ENCODE measurements at regions not wholly inside any gene's neighbourhood (a gene's known extent, or its start where the extent isn't known, plus 50 kb on each side); places are given as distances from the start of the nearest gene placed in this dataset.
"Not testable (repeated sequence)": the region's sequence is repeated elsewhere in the genome, so short reads cannot be mapped to it uniquely, and the experiment has no call there.

DNA sequence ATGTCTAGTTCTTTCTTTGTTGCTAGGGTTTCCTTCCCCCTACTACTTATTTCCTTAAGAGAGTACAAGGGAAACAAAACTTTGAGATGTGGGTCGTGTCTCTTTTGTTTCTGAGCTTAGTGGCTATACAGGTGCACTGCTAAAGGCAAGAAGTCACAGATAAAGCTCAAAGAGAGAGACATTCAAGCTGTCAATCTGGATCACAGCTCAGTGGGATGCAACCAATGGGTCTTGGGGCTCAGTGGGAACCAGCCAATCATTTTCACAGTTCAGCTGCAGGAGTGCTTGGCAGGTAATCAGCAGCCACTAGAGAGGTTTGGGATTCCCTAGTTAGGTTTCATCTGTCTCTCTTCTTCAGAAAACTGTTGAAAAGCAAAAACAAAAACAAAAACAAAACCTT, 135.4 kb upstream of the SGCD start:
- Mint-ChIP-seq H3K27me3 (no peaks in the 10 kb centered on the region), H3K4me3 (no peak overlapping the region), H3K27ac (no peak overlapping the region), H3K4me1 (ENCODE audit: low read depth in 2 of 2) (no peaks in the 10 kb centered on the region), H3K36me3 (ENCODE audit: insufficient read depth) (no peaks in the 10 kb centered on the region), H3K9me3 (no peaks in the 10 kb centered on the region)
- ATAC-seq (replicated peaks) (no peak), DNase-seq (no peak)

DNA sequence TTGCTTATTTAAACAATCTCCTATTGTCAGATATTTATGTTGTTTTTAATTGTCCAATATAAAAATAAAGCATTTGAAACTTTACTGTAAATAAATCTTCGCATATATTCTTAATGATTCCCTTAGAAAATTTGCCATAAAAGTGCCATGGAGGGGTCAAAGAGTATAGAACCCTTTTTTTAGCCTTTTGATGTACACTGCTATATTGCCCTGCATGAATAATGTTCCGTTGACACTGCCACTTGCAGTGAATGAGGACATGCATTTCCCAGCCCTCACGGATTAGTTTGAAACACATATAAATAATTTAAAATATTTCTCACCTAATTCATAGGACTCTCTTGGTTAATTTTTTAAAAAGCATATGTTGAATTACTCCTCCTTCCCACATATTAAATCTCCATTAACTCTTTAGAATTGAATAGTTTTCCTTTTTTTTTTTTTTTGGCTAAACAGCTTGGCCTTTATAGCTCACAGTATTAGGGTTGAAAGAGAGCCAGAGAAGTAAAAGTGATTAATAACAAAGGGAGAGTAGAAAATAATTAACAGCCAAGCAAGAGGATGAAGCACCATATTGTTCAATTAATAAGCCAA, 129.8 kb upstream of the SGCD start:
- Mint-ChIP-seq H3K9me3 (no peaks in the 10 kb centered on the region), H3K27ac (no peak overlapping the region), H3K4me1 (ENCODE audit: low read depth in 2 of 2) (no peaks in the 10 kb centered on the region), H3K27me3 (no peaks in the 10 kb centered on the region), H3K36me3 (ENCODE audit: insufficient read depth) (no peaks in the 10 kb centered on the region), H3K4me3 (no peak overlapping the region)
- DNase-seq (no peak), ATAC-seq (replicated peaks) (no peak)

DNA sequence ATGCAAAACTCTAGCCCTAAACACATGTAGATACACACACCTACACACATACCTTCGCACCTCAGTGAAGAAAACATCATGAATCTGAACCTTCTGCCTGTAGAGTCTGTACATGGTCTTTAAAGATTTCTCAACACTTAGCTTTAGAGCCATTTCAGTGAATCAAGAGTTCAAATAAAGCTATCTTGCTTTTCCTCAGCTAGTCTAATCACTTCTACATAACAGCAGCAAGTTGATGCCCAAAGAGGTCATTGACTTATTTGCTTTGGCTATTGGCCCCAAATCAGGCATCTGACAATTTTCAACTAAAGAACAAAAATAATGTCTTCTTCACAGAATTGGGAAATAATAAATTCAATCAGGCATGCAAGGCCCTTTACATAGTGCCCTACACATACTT, 127.9 kb upstream of the SGCD start:
- H3K9me3 Mint-ChIP-seq, result no peaks in the 10 kb centered on the region
- DNase-seq, result no peak
- H3K27ac Mint-ChIP-seq, result no peak overlapping the region
- no peak overlapping the region for H3K4me3 Mint-ChIP-seq
- no peak for ATAC-seq (replicated peaks)
- H3K27me3 Mint-ChIP-seq, result no peaks in the 10 kb centered on the region
- H3K36me3 Mint-ChIP-seq (ENCODE audit: insufficient read depth), result no peaks in the 10 kb centered on the region
- H3K4me1 Mint-ChIP-seq (ENCODE audit: low read depth in 2 of 2), result no peaks in the 10 kb centered on the region

DNA sequence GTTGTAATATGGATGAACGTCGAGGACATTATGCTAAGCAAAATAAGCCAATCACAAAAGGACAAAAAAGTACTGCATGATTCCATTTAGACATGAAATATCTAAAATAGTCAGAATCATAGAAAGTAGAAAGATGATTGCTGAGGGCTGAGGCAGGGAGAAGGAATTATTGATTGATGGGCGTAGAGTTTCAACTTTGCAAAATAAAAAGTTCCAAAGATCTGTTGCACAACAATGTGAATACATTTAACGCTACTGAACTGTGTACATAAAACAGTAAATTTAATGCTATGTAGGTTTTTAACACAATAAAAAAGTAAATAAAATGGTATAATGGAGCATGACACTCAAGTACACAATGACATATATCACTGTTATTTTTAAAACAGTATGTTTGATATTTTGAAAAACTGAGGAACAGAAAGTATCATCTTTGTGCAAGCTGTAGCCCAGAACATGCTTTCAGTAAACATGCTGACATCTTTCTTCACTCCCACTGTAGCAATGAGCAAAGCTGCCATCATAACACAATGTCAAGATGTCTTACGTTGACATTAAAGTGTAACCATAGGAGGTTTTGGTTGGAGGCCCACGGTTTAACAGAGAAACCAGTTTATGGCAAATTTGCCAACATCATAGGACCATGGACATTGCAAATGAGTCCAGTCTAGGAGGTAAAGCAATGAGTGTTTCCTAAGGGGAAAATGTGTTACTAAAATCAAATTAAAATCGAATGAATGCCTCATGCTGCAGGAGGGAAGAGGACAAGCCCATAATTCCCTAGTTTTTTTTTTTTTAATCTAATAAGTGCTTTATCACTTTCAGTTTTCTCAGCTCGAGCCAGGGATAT, 125.8 kb upstream of the SGCD start:
- Mint-ChIP-seq H3K27ac (no peak overlapping the region), H3K27me3 (no peaks in the 10 kb centered on the region), H3K4me3 (no peak overlapping the region), H3K4me1 (ENCODE audit: low read depth in 2 of 2) (no peaks in the 10 kb centered on the region), H3K9me3 (no peaks in the 10 kb centered on the region), H3K36me3 (ENCODE audit: insufficient read depth) (no peaks in the 10 kb centered on the region)
- DNase-seq (no peak), ATAC-seq (replicated peaks) (no peak)

DNA sequence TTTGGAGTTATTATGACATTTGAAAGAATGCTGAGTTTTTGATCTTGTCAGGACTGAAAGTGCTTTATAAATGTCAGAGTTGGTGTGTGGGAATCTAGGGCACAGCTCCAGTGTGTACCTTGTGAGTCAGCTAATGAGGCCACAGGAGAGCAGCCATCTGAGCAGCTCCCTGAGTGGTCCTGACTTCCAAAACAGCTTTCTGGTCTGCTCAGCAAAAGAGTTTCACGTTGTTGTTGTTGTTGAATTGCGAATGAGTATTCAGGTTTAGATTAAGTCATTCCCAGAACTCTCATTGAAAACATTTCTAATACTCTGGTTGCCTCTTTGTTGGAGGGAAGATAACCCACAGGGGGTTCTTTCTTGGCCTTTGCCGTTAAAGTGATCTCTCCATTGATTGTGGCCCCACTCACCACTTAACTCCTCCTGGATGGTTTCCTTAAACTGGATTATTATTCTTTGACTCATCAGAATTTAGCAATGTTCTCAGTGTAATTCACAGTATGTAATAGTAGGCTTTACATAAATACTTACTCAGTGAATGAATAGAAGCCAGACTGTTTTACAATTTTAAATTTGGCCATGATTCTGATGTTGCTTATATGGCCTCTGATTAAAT, 125.1 kb upstream of the SGCD start:
- Mint-ChIP-seq H3K36me3 (ENCODE audit: insufficient read depth) (no peaks in the 10 kb centered on the region), H3K4me1 (ENCODE audit: low read depth in 2 of 2) (no peaks in the 10 kb centered on the region), H3K9me3 (no peaks in the 10 kb centered on the region), H3K4me3 (no peak overlapping the region), H3K27me3 (no peaks in the 10 kb centered on the region), H3K27ac (no peak overlapping the region)
- DNase-seq (no peak), ATAC-seq (replicated peaks) (no peak)

DNA sequence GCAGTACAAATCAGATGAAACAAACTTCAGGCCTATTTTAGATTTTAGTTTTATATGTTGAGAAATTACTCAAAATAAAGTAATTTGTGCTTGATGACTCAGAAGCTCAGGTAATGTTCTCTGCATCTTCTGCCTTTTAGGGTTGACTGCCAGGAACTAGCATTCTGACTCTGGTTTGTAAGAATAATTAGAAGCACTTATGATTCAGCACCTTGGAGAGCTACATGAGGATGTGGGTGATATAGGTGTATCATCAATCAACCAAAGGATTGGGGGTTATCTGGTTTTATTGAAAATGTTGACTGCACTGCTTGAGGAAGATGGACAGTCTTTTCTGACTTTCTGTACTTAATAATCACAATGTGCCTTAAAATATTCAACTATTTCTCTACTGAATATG, 118.7 kb upstream of the SGCD start:
- Mint-ChIP-seq H3K36me3 (ENCODE audit: insufficient read depth) (no peaks in the 10 kb centered on the region), H3K27ac (no peak overlapping the region), H3K27me3 (no peaks in the 10 kb centered on the region), H3K4me3 (no peak overlapping the region), H3K4me1 (ENCODE audit: low read depth in 2 of 2) (no peaks in the 10 kb centered on the region), H3K9me3 (peaks cover 2 to 7% of the 10 kb centered on the region in 2 donors)
- DNase-seq (no peak), ATAC-seq (replicated peaks) (no peak)

DNA sequence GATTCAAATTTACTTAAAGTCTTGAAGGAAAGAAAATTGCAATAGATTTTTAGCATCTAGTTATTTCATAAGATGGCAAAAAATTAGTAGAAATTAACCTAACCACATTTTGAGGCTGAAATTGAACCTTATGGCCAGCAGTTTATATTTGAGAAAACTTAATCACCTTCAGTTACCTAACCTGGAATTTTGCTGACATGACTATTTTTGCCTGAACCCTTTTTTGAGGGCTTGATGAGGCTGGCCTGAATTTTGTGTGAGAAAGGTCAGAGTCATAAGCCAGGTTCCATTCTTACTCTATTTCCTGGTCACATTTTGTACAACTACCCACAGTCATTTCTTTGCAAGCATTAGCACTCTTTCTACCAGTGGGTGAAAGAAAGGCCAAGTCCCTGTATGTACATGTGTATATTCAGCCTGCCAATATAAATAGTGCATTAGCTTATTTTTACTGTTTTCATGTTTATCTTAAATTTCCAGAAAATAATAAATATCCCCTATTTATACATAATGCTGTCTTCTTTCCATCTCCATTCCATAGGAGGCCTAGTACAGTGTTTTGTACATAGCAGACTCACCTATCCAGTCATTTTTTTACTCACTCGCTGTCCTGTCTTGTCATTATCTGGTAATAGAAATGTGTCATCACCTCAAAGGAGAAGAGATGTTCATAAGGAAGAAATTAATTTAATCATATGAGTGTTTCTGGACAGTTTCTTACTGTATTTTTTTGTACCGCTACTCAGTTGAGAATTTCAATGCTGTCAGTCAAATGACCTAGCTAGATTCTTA, 108.4 kb upstream of the SGCD start:
- ATAC-seq (replicated peaks) (no peak), DNase-seq (no peak)
- no peak overlapping the region for H3K27ac Mint-ChIP-seq
- no peaks in the 10 kb centered on the region for H3K27me3 Mint-ChIP-seq
- H3K9me3 Mint-ChIP-seq, result peaks cover 0 to 5% of the 10 kb centered on the region in 2 donors
- no peaks in the 10 kb centered on the region for H3K4me1 Mint-ChIP-seq (ENCODE audit: low read depth in 2 of 2)
- H3K36me3 Mint-ChIP-seq (ENCODE audit: insufficient read depth), result no peaks in the 10 kb centered on the region
- H3K4me3 Mint-ChIP-seq, result no peak overlapping the region

DNA sequence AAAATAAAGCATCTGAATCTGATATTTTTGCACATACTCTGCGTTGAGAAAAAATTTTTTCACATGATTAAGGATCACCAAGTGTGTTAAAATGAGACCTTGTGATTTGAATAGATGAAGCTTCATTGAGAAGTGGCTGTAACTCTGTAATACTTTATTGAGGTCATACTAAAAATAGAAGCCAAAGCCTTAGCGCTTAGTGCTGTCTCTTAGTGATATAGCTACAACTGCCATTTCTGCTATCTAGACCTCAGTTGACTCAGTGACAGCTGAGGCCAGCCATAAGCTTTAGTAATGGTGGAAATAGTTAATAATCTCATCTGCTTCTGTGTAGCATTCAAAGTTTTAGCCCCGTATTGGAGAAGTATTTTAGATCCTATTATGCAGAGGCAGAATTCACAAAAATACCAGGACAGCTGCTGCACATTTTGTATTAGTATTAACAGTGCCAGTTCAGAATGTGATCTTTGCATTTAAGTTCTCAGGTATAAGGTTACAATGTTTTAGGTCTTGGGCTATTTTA, 107.4 kb upstream of the SGCD start:
- no peaks in the 10 kb centered on the region for H3K36me3 Mint-ChIP-seq (ENCODE audit: insufficient read depth)
- H3K4me3 Mint-ChIP-seq, result no peak overlapping the region
- DNase-seq (no peak), ATAC-seq (replicated peaks) (no peak)
- peaks cover 0 to 5% of the 10 kb centered on the region in 2 donors for H3K9me3 Mint-ChIP-seq
- no peak overlapping the region for H3K27ac Mint-ChIP-seq
- no peaks in the 10 kb centered on the region for H3K4me1 Mint-ChIP-seq (ENCODE audit: low read depth in 2 of 2)
- no peaks in the 10 kb centered on the region for H3K27me3 Mint-ChIP-seq

DNA sequence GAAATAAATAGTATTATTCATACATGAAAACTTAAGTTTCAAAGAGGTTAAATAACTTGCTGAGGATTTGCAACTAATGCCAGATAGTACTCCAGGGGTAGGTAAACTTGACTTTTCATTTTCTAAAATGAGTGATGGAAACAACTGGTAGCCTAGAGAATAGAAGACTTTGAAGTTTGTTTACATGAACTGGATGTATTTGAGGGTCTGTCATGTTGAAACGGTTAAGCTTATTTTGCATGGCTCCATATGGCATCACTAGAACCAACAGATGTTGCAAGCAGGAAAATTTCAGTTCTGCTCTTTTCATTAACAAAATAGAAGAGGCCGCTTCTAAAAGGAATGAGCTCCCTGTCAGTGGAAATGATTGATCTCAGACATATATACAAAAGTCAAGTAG, 105.1 kb upstream of the SGCD start:
- no peak for DNase-seq
- Mint-ChIP-seq H3K27me3 (no peaks in the 10 kb centered on the region), H3K27ac (no peak overlapping the region), H3K9me3 (no peaks in the 10 kb centered on the region), H3K4me1 (ENCODE audit: low read depth in 2 of 2) (no peaks in the 10 kb centered on the region), H3K4me3 (no peak overlapping the region), H3K36me3 (ENCODE audit: insufficient read depth) (no peaks in the 10 kb centered on the region)
- no peak for ATAC-seq (replicated peaks)

DNA sequence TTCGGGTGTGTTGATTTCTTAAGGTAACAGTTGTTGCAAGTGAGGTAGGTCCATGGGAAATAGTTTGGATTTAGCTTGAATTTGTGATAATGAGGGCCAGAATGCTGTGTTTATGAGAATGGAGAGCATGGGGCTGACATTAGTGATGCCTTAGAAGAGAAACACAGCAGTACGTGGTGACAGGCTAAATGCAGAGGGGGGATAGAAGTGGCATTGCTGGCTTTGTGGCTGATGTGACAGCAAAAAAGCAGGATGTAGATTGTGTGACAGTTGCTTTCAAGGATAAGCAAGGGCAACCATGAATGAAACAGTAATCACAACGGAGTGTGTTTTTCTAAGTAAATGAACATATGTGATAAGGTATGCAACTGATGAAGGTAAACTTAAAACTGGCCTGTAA, 103.4 kb upstream of the SGCD start:
- Mint-ChIP-seq H3K4me3 (no peak overlapping the region), H3K4me1 (ENCODE audit: low read depth in 2 of 2) (no peaks in the 10 kb centered on the region), H3K27me3 (no peaks in the 10 kb centered on the region), H3K9me3 (no peaks in the 10 kb centered on the region), H3K36me3 (ENCODE audit: insufficient read depth) (no peaks in the 10 kb centered on the region), H3K27ac (no peak overlapping the region)
- ATAC-seq (replicated peaks) (no peak), DNase-seq (no peak)

DNA sequence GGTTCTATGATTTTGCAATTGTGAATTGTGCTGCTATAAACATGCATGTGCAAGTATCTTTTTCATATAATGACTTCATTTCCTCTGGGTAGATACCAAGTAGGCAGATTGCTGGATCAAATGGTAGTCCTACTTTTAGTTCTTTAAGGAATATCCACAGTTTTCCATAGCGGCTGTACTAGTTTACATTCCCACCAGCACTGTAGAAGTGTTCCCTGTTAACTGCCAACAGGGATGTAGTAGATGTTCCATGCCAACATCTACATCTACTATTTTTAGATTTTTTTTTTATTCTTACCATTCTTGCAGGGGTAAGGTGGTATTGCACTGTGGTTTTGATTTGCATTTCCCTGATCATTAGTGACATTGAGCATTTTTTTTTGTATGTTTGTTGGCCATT, 100.5 kb upstream of the SGCD start:
- not testable (repeated sequence) for H3K4me3 Mint-ChIP-seq; H3K27ac Mint-ChIP-seq; ATAC-seq (replicated peaks); H3K9me3 Mint-ChIP-seq; H3K4me1 Mint-ChIP-seq (ENCODE audit: low read depth in 2 of 2); DNase-seq; H3K36me3 Mint-ChIP-seq (ENCODE audit: insufficient read depth)
- peaks cover 0 to 14% of the 10 kb centered on the region in 2 donors for H3K27me3 Mint-ChIP-seq

DNA sequence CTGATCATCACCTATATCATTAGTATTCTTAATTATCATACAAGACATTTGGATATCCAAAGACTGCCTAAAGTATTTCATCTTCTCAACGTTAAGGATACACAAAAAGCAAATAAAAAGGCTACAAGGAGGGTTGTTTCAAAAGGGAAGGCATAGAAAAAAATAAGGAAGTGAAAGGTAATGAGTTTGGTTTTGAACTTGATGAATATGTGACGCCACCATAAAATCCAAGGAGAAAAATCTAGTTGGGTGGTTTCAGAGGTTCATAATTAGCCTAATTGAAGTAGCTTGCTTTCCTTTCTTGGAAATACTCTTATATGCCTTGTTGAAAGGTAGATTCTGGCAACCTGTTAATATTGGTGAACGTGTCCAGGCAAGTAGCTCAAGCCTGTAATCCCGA, 96.1 kb upstream of the SGCD start:
- H3K4me1 Mint-ChIP-seq (ENCODE audit: low read depth in 2 of 2), result no peaks in the 10 kb centered on the region
- H3K27ac Mint-ChIP-seq, result no peak overlapping the region
- peaks cover 0 to 14% of the 10 kb centered on the region in 2 donors for H3K27me3 Mint-ChIP-seq
- H3K9me3 Mint-ChIP-seq, result no peaks in the 10 kb centered on the region
- peaks cover 3% of the 10 kb centered on the region for H3K36me3 Mint-ChIP-seq (ENCODE audit: insufficient read depth)
- ATAC-seq (replicated peaks) (no peak), DNase-seq (no peak)
- no peak overlapping the region for H3K4me3 Mint-ChIP-seq

DNA sequence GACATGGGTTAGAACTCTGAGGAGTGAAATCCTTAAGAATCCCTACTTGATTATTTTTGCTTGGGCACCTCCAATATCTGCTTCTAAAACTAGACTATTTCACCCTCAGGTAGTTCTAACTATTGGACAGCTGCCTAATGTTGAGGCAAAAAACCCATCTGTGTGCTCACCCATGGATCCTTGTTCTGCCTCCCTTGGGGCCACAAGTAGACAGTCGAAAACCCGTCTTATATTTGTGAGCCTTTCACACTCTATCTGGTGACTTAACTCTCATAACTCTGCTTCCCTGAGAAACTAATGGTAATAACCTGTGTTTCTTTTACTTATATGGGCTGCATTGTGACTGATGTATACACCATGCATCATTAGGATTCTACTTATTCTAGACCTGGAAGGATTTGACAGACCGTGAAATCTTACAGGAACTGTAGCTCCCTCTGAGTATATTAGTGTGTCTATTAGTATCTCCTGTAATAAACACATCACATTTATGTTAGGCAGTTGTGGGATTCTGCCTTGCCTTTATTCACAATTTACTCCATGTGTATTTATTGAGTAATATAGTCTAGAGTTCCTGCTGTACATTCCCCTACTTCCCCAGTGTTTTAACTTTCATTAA, 94.6 kb upstream of the SGCD start:
- H3K4me3 Mint-ChIP-seq, result no peak overlapping the region
- no peak for ATAC-seq (replicated peaks)
- no peaks in the 10 kb centered on the region for H3K9me3 Mint-ChIP-seq
- no peaks in the 10 kb centered on the region for H3K4me1 Mint-ChIP-seq (ENCODE audit: low read depth in 2 of 2)
- H3K27me3 Mint-ChIP-seq, result peaks cover 0 to 16% of the 10 kb centered on the region in 2 donors
- peaks cover 3% of the 10 kb centered on the region for H3K36me3 Mint-ChIP-seq (ENCODE audit: insufficient read depth)
- H3K27ac Mint-ChIP-seq, result no peak overlapping the region
- no peak for DNase-seq
